ENCODE measurements at regions not wholly inside any gene's neighbourhood (a gene's known extent, or its start where the extent isn't known, plus 50 kb on each side); places are given as distances from the start of the nearest gene placed in this dataset.

DNA sequence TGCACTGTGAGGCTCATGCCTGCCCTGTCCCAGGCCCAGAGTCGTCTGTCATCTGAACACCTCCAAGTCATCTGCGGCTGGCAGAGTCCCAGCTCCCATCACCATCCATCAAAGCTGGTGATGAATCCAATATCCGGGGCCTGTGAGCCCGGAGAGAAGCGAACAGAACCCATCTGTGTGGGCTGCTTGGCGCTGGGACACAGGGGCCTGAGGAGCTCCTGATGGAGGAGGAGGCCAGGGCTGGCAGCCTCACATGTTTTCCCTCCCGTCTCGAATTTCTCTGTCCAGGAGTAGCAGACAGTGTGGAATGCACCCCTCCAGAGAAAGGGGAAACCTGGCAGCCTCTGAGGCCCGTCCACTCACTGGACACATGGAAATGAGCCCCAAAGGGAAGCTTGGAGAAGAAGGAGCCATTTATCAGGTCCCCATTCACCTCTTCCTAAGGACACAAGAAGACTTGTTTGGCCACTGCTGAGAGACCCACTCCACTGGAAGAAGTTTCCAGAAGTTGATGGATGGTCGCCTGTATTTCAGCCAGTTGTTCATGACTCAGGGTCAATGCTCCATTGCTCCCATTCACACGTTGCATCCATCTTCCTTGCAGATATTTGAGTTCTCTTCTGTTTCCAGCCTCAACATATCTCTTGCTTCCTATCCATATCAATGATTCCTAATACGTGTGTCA lies 307.5 kb upstream of the SULF2 start (continued):
- TF ChIP-seq, protein P1, sequence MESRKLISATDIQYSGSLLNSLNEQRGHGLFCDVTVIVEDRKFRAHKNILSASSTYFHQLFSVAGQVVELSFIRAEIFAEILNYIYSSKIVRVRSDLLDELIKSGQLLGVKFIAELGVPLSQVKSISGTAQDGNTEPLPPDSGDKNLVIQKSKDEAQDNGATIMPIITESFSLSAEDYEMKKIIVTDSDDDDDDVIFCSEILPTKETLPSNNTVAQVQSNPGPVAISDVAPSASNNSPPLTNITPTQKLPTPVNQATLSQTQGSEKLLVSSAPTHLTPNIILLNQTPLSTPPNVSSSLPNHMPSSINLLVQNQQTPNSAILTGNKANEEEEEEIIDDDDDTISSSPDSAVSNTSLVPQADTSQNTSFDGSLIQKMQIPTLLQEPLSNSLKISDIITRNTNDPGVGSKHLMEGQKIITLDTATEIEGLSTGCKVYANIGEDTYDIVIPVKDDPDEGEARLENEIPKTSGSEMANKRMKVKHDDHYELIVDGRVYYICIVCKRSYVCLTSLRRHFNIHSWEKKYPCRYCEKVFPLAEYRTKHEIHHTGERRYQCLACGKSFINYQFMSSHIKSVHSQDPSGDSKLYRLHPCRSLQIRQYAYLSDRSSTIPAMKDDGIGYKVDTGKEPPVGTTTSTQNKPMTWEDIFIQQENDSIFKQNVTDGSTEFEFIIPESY (IDR thresholded peaks at IDR 0.05): no peak
- no peak for TF ChIP-seq ZNF384 (IDR thresholded peaks at IDR 0.05; ENCODE audit: borderline replicate concordance, low read depth, low read length)
- TF ChIP-seq, protein P2, sequence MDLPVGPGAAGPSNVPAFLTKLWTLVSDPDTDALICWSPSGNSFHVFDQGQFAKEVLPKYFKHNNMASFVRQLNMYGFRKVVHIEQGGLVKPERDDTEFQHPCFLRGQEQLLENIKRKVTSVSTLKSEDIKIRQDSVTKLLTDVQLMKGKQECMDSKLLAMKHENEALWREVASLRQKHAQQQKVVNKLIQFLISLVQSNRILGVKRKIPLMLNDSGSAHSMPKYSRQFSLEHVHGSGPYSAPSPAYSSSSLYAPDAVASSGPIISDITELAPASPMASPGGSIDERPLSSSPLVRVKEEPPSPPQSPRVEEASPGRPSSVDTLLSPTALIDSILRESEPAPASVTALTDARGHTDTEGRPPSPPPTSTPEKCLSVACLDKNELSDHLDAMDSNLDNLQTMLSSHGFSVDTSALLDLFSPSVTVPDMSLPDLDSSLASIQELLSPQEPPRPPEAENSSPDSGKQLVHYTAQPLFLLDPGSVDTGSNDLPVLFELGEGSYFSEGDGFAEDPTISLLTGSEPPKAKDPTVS (IDR thresholded peaks at IDR 0.05; ENCODE audit: low read depth, low read length): no peak
- no peak for TF ChIP-seq CBX3 (IDR thresholded peaks at IDR 0.05; ENCODE audit: borderline replicate concordance, low read depth)
- TF ChIP-seq HDAC2 (IDR thresholded peaks at IDR 0.05): no peak
- no peak for TF ChIP-seq EED (IDR thresholded peaks at IDR 0.05; ENCODE audit: low read depth)
- no peak for TF ChIP-seq ZBED1 (IDR thresholded peaks at IDR 0.05; ENCODE audit: borderline replicate concordance)
- TF ChIP-seq MXI1 (IDR thresholded peaks at IDR 0.05; ENCODE audit: low read depth, low read length): no peak

DNA sequence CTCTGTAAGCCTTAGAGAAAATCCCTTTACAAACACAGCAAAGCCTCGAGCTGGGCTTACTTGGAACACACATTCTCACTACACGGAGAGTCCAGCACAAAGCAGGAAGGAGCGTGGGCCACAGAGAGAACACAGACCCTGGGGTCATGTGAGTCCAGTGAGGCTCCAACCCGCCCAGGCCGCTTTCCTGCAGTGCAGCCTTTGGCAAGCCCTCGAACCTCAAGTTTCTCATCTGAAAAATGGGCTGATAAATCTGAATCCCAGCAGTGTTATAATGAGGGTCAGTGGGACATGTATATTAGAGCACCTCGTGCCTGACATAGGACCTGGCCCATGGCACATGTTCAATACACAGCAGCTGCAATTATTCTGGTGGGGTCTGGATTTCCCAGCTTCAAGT lies 305.5 kb upstream of the SULF2 start:
- DNase-seq (ENCODE audit: low read depth, low spot score): no peak
- POLR2A ChIA-PET: no interaction called here
- Histone ChIP-seq H3K4me3 (no peak overlapping the region), H3K79me2 (ENCODE audit: control insufficient read depth, insufficient read depth, low read length) (no peaks in the 10 kb centered on the region), H3K9ac (ENCODE audit: control insufficient read depth, insufficient read depth, low read length) (no peak overlapping the region), H3K27ac (ENCODE audit: control insufficient read depth, insufficient read depth) (no peak overlapping the region), H2AFZ (ENCODE audit: control insufficient read depth, low read depth, low read length) (no peak overlapping the region), H3K4me2 (ENCODE audit: control insufficient read depth, insufficient read depth) (no peak overlapping the region), H4K20me1 (ENCODE audit: control insufficient read depth, insufficient read depth) (no peaks in the 10 kb centered on the region), H3K27me3 (replicated peaks in 1 of 2; ENCODE audit: control insufficient read depth in 2 of 2, insufficient read depth in 2 of 2, low read length in 1 of 2) (0 out of 4 replicates have a peak, but pooled peaks cover 2 to 6% of the 10 kb centered on the region in 2 experiments), H3K4me1 (ENCODE audit: control insufficient read depth, insufficient read depth, low read length) (no peaks in the 10 kb centered on the region), H3K9me3 (replicated peaks; ENCODE audit: control insufficient read depth, insufficient read depth, low read length) (peaks cover 2% of the 10 kb centered on the region; the same call in 1 of the 3 replicates), H3K36me3 (ENCODE audit: control insufficient read depth in 2 of 2, insufficient read depth in 2 of 2, low read length in 1 of 2) (no peaks in the 10 kb centered on the region)
- in situ Hi-C loops (cut with MboI) (no loop called here), intact Hi-C loops (cut with micrococcal nuclease; ENCODE audit: unreplicated experiment) (no loop called here)
- RAD21 ChIA-PET (ENCODE audit: unreplicated experiment): no interaction called here
- WGBS (ENCODE audit: insufficient coverage, insufficient replicate concordance, low lambda C conversion rate, missing lambda C conversion rate): 17% methylated on average over 7 of the region's 7 CpGs
- no TSS peak for BruUV-seq (replicated peaks)
- FAIRE-seq: no peak
- no peak for ATAC-seq
- SMC1A ChIA-PET (ENCODE audit: uncharacterized antibody, unreplicated experiment): no interaction called here
- CTCF ChIA-PET: interaction anchor here (0.6 kb wide), 1 partner anchor 1307 kb away, joined by 3 read pairs; no protein-coding TSS in a partner anchor
- TF ChIP-seq BHLHE40 (IDR thresholded peaks at IDR 0.05; ENCODE audit: borderline replicate concordance in 1 of 2, low read depth in 2 of 2, low read length in 1 of 2) (no peak), NFYA (IDR thresholded peaks at IDR 0.05; ENCODE audit: borderline replicate concordance, low read depth, low read length) (no peak), ZNF207 (IDR thresholded peaks at IDR 0.05; ENCODE audit: borderline replicate concordance) (no peak), WRNIP1 (IDR thresholded peaks at IDR 0.05; ENCODE audit: borderline replicate concordance, low read depth, low read length) (no peak), NR2F1 (conservative IDR thresholded peaks at IDR 0.05) (no peak), TCF7 (IDR thresholded peaks at IDR 0.05; ENCODE audit: borderline replicate concordance) (no peak), PML (IDR thresholded peaks at IDR 0.05; ENCODE audit: low read length) (no peak)
- TF ChIP-seq, protein P3, sequence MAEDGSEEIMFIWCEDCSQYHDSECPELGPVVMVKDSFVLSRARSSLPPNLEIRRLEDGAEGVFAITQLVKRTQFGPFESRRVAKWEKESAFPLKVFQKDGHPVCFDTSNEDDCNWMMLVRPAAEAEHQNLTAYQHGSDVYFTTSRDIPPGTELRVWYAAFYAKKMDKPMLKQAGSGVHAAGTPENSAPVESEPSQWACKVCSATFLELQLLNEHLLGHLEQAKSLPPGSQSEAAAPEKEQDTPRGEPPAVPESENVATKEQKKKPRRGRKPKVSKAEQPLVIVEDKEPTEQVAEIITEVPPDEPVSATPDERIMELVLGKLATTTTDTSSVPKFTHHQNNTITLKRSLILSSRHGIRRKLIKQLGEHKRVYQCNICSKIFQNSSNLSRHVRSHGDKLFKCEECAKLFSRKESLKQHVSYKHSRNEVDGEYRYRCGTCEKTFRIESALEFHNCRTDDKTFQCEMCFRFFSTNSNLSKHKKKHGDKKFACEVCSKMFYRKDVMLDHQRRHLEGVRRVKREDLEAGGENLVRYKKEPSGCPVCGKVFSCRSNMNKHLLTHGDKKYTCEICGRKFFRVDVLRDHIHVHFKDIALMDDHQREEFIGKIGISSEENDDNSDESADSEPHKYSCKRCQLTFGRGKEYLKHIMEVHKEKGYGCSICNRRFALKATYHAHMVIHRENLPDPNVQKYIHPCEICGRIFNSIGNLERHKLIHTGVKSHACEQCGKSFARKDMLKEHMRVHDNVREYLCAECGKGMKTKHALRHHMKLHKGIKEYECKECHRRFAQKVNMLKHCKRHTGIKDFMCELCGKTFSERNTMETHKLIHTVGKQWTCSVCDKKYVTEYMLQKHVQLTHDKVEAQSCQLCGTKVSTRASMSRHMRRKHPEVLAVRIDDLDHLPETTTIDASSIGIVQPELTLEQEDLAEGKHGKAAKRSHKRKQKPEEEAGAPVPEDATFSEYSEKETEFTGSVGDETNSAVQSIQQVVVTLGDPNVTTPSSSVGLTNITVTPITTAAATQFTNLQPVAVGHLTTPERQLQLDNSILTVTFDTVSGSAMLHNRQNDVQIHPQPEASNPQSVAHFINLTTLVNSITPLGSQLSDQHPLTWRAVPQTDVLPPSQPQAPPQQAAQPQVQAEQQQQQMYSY (CRISPR knock-in tag; IDR thresholded peaks at IDR 0.05): no peak
